ENCODE measurements at regions not wholly inside any gene's neighbourhood (a gene's known extent, or its start where the extent isn't known, plus 50 kb on each side); places are given as distances from the start of the nearest gene placed in this dataset.
"Not testable (repeated sequence)": the region's sequence is repeated elsewhere in the genome, so short reads cannot be mapped to it uniquely, and the experiment has no call there.

DNA sequence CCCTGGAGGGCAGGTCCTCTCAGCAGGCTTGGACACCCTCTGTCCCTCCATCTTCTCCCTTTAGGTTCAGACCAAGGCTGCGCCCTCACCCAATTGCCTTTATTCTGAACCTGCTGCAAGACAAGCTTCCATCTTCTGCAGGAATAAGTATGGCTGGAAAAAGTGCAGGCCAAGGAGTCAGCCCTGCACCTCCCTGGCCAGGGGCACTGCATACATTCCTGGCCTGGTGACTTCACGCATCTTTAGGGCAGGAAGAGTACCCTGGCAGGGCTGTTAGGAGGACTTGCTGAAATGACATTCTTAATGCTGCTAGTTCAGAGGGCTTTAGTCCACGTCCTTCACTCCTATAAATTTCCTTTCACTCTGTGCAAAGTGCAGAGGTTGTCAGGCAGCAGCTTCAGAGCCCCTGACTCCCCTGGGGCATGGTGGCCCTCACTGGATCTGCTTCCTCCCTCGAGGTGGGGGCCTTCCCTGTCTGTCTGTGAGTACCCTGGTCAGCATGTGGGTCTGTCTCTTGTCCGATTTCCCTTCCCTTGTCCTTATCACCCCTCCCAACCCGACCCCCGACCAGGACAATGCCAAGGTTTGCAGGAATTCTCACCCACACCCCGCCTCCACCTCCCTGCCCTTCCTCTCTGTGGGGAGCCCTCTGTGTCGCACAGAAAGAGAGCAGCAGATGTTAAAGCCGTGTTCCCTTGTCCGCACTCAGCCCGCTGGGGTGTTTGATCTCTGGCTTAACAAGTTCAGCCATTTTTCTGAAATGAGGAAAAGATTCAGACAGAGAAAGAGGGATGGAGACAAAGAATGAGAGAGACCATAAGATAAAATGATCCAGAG is 124.5 kb upstream of the SYT13 start:
- DNase-seq (ENCODE audit: low read depth in 2 of 2): no peak

DNA sequence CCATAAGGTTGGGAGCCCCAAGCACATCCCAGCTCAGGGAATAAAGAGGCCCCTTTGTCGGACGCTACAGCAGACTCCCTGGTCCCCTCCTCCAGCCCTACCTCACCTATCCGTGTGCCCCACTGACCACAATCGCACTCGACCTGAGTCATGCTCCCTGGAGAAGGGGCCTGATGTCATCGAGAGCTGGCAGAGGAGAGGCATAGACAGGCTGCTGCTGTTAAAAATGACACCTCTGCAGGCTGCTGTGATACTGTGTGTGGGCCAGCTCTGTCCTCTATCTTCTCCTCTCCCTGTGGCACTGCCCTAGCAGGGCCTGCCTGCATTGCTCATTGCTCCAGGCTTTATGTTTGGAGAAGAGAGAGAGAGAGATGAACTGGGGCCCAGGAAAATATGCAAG is 123.4 kb upstream of the SYT13 start:
- DNase-seq (ENCODE audit: low read depth in 2 of 2): no peak

DNA sequence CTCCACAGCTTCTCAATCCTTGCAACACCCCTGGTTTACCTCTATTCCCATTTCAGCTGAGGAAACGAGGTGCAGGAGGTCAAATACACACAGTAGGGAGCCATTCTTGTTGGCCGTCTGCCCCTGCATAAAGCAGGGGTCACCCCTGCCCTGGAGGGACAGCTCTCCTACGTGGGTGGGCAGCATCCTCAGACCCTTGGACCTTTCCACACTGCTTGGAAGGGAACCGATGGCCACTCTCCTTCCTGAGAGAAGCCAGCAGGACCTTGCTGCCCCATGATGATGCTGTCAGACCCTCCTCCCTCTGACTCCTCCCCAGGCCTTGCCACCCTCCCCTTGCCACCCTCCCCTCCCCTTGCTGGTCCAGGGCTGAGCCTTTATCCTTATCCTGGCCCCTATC is 121.1 kb upstream of the SYT13 start:
- no peak for DNase-seq (ENCODE audit: low read depth in 2 of 2)

DNA sequence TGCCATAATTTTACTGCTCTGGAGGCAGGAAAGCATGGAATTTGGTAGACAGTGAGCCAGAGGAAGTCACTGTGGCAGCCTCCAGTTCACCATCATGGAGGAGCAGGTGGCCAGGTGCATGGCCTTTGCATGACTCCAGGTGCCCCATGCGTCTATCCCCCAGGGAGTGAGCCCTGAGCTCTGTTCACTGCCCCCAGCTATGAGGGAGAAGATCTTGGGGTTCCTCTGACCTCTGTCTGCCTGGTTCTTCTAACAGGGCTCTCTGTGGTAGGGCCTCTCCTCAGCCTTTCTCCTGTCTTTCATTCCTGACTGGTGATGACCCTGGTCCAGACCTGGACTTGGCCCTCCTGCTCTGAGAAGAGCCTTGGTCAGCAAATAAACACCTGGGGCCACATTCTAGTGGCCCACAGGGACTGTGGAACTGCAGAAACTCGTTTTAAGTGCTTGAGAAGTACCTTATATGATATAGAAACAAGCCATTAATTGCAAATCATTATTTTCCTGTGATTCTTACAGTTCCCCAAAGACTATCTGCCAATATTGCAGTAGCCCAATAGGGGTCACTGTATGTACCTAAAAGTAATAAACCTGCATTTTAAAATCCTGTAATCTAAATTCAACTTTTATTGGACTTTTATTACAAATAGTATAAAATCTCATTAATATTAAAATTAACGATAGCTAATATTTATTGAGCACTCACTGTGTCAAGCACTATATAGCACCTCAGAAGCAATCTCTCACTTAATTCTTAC is 120.0 kb upstream of the SYT13 start:
- peak; percentile 33 to 42 for DNase-seq (ENCODE audit: low read depth in 2 of 2)

DNA sequence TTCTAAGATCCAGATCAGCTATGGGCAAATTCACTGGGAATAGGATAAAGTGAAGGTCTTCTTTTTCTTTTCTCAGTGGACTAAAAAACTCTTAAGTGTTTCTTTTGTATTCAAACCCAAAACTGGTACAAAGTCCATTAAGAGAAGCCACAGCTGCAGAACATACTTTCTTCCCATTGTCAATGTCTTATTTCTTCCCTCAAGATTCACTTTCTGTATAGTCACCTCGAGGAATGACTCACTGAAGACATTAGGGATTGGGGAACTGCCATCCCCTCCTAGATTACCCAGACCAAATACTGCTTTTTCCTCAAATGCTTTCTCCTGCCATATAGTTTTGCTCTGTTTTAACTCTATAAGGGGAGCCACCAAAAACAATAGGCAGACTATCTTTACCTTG is 117.4 kb upstream of the SYT13 start:
- DNase-seq (ENCODE audit: low read depth in 2 of 2): not testable (repeated sequence)

DNA sequence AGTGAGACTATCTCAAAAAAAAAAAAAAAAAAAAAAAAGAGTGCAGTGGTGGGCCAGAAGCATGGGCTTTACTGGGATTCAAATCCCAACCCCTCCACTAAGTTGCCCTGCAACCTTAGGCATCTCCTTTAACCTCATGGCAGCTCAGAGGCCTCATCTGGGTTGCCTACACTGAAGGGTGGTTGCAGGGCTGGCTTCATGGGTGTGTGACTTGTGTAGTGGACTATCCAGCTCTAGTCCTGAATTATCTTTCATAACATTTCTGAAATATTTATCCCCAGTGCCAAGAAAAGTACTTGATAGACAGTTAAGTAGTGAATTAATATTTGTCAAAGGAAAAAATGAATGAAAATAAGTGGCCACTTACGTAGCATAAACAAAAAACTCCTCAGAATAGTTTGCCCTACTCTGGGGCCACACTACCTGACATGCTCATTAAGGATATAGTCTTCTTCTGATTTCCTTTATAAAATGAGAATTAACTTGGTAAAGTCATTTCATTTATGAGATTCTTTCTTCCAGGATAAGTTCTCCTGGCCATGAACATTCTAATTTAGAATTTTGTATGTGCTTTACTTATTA is 116.0 kb upstream of the SYT13 start:
- DNase-seq (ENCODE audit: low read depth in 2 of 2): no peak

DNA sequence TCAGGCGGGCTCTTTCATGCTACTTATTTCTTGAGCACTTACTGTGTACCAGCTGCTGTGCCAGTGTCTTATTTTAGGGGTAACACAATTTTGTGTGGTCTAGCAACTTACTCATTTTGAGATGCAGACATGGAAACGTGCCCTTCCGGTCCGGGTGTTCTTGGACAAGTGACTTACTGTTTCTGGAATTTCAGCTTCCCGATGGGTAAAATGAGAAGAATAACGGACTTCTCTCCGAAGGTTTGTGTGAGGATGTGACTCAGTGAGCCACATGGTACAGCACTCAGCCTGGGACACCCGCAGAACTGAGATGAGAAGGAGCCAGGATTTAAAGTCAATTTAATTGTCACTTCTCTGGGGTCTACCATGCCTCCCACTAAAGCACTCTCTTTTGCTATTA is 114.5 kb upstream of the SYT13 start:
- peak in 1 of 2 donors; percentile 88 for DNase-seq (ENCODE audit: low read depth in 2 of 2)

DNA sequence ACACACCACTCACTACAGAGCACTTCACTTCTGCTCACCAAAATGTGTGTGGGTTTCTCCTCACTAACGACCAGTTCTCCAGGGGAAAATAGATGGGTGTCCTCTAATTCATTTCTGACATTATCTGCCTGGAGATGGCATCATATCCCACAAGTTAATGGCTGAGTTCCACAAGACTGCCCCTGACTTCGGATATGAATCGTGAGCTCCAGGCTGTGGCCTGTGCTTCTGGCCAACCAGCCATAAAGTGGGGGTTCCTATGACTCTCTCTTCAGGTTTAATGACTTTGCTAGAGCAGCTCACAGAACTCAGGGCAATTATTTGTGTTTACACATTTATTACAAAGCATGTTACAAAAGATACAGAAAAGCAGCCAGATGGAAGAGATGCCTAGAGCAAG is 113.0 kb upstream of the SYT13 start:
- DNase-seq (ENCODE audit: low read depth in 2 of 2): no peak

DNA sequence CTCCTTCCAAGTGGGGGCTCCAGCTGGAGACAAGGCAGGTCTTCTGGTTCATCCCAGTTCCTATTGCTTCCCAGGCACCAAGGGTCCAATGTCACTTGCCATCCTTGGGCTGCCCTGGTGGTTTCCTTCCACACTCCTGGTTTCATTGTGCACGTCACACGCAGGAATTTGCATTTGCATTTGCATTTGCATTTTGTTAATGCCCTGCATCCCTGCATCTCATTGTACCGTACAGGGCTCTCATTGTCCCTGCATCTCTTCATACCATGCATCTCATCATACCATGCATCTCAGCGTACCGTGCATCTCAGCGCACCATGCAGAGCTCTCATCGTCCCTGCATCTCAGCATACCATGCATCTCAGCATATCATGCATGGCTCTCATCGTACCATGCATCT is 112.2 kb upstream of the SYT13 start:
- no peak for DNase-seq (ENCODE audit: low read depth in 2 of 2)

DNA sequence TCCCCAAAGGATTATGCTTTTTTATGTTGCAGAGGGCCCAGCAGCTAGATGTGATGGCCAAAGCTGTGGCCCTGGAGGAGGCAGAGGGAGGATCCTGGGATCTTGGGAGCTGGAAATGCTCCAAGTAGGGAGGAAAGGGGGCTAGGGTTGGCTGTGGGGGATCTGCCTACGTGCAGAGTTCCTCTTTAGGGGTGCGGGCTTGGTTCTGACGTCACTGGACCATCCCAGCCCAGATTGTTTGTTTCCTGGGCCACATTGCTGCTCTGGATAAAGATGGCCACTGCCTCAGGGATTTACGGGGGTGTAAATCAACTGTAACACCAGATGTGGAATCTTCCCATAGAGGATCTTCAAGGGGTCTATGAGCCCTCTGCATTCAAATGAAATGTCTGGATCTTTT is 110.3 kb upstream of the SYT13 start:
- no peak for DNase-seq (ENCODE audit: low read depth in 2 of 2)

DNA sequence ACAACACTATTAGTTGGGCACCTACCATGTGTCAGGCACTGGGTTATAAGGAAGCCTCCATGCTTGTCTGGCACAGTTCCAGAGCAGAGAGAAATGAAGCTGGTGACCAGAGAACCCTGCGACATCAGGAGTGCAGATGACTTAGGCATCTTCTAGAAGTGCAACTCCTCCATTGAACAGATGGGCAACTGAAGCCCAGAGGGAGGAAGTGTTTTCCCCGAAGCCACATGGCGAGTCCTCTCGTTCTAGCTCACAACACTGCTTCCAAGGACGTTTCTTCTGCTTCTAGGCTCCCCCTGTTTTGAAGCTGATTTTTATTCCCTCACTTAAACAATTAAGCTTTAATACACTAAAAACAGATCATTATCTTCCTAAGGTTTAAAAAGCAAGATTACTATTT is 109.8 kb upstream of the SYT13 start:
- no peak for DNase-seq (ENCODE audit: low read depth in 2 of 2)

DNA sequence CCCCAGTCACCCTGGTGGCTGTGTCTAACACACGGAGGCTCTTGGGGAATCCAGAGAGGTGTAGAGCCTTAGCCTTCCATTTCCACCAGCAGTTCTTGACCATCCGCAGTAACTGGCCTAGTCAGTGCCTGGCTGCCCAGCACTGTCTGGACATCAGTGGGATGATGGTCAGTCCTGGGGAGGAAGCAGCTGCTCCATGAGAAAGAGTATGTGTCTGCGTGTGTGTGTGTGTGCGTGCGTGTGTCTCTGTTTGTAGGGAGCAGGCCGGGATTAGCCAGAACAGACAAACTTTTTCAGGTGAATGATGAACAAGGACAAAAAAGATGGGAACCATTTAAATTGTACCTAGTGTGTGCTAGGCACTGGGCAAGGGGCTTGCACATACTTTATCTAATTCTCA is 109.3 kb upstream of the SYT13 start:
- no peak for DNase-seq (ENCODE audit: low read depth in 2 of 2)

DNA sequence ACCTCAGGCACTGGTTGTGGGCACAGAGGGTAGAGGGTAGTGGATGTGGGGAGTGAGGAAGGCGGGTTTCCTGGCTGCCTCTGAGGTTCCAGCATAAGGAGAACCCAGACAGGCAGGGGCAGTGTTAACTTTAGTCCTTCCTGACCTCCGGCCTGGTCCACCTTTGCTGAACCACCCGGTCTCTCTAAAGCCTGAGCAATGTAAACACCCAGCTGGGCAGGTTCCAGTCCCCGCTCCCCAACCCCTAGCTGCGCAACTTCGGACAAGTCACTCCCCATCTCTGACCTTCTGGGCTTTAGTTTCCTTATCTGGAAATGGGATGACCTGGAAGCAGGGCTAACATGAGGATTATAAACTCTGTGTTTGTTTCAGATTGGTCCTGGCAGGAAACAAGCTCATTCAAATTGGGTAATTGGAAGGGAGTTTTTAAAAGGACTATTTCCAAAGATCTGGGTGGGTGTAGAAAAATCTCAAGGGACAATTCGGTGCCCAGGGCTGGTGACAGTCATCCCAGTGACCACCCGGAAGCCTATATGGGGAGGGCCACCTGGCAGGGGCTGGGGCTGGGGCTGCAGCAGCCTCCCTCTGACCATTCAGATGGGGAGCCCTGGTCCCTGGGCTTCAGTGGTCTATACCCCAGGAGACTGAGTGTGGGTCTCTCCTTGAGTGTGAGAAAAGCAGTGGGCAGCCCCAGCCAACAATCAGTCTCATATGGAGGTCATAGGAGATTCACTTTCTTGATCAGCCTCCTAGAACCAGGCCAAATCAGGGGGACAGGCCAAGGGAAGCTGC is 108.3 kb upstream of the SYT13 start:
- no peak for DNase-seq (ENCODE audit: low read depth in 2 of 2)

DNA sequence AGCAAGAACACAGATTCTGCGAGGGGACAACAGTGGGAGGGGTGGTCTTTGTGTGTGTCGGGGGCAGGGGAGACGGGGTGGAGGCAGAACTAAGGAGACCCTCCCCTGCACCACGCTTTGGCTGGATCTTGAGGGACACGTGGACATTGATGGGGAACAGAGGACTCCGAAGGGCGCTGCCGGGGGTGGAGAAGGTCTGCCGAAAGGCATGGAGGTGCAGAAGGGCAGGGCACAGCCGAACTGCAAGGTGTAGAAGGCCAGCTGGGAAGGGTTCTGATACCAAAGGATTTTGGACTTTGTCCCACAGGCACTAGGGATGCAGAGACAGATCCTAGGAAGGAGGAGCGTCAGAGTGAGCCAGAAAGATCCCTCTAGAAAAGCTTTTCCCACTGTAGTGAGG is 107.7 kb upstream of the SYT13 start:
- no peak for DNase-seq (ENCODE audit: low read depth in 2 of 2)

DNA sequence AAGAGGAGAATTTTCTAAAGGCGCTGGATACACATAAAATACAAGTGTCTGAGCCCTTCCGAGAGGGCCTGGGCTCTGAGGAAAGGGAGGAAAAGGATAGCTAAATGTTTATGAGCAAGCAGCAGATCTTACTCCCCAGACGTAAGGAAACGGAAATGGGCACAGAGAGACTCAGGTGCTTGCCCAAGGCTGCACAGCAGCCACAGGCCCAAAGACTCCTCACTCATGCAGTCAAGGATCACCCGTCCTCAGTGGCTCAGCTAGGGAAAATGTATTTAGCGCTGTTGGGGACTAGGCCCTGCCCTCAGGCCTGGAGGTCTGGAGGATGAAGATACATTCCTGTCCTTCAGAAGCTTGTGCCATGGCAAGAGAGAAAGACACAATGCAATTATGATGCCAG is 107.2 kb upstream of the SYT13 start:
- DNase-seq (ENCODE audit: low read depth in 2 of 2): no peak

DNA sequence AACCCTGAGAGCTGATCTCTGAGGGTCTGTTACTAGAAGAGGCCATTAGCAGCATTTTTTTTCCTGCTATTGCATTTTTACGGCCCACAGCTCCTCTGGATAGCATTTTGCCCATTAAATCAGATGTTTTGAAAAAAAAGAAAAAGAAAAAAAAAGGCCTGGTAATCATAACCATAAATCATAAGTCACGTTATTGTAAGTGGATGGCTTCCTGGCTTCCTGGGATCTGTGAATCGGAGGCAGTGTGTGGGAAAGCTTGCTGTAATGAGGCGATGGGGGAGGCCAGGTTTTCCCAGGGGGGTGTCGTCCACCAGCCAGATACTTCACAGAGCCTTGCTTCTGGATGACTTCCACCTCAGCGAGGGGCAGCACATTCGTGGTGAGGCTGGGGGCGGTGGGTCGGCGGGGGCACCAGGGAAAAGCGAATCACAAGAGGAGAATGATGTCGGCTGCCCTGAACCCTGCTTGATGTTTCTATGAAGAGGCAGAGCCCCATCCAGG is 106.5 kb upstream of the SYT13 start:
- no peak for DNase-seq (ENCODE audit: low read depth in 2 of 2)

DNA sequence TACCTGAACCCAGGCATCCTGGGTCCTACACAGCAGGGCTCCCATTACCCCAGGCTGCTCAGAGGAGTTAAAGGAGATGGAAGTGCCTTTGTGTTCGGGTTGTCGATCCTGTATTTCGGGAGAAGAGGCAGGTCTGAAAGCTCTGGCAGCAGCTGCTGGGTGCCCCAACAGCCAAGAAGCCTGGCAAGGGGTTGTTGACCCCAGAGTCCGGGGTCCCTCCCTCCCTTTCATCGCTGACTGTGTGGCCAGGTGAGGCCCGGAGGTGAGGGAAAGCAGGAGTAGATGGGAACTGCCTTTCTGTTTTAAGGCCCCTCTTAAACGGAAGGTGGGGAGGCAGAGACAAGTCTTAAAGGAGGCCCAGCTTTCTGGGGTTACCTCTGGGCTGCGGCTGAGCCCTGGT is 106.0 kb upstream of the SYT13 start:
- no peak for DNase-seq (ENCODE audit: low read depth in 2 of 2)

DNA sequence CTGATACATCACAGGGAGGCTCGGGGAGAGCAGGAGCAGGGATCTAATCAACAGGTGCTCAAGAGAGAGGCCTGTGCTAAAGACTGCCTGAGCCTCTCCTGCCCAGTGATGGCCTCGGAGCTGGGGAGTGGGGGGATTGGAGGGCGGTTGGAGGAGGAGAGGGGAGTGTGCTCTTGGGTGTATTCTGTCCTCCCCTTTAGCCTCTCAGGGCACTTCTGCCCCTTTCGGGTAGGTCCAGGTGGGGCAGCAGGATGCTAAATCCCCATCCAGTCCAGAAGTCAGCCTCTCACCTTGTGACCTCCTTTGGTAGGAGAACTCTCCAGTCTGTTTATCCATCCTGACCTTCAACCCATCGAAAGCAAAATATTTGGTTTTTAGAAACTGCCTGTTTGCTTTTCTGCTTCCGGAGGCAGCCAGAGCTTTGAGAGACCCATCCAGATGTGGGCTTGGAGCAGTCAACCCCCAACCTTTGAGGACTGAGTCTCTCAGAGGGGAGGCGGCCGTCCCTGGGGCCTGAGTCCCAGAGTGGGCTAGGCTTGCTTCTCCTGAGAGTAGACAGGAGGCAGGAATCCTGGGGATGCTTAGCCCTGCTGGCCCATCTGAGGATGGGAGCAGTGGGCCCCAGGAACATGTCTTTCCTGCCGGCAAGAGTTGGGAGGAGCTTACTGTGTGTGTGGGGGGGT is 105.2 kb upstream of the SYT13 start:
- DNase-seq (ENCODE audit: low read depth in 2 of 2): no peak

DNA sequence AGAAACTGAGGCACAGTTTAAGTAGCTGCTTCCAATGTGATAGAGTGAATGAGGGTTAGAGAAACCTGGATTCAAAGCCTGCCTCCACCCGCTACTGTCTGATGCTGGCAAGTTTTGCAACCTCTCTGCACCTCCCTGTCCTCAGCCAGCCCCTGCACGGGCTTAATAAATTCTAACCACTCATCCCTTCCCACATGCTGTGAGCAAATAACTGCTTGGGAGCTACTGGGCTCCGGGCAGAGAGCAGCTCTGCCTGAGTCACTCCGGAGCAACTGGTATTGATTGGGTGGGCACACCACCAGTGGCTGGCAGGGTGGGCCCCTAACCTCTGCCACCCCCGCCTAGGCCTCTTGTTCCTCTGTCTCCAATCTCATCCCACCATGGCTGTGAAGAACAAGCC is 104.3 kb upstream of the SYT13 start:
- DNase-seq (ENCODE audit: low read depth in 2 of 2): no peak

DNA sequence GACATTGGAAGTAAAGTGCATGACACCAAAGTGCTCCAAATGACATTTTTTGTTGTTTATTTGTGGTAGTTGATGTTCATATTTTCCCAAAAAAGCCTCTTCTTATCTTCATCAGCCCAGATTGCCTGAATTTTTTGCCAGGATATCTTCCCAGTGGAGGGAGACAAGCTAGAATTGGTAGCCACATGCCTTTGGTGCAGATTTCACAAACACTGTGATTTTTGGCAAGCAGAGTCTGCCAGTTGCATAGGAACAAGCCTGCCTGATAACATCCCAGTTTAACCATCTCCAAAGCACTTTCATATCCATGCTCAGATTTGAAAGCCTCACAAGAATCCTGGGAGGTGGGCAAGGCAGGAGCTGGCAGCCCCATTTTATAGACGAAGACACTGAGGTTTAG is 102.3 kb upstream of the SYT13 start:
- DNase-seq (ENCODE audit: low read depth in 2 of 2): no peak

DNA sequence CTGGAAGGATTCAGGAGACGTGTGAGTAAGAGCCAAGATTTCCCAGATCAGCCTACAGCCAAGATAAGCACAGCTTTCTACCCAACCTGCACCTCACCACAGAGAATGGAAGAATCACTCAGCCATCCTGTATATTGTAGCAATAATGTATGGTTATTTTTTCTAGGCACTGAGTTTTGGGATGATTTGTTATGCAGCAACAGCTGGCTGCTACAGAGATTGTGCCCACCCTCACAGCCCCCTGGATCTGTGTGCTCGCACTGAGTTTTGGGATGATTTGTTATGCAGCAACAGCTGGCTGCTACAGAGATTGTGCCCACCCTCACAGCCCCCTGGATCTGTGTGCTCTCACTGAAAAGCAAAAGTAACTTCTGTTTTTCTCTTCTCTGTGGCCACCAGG is 101.7 kb upstream of the SYT13 start:
- not testable (repeated sequence) for DNase-seq (ENCODE audit: low read depth in 2 of 2)
